Uterus (tissue), 3 donors: ENCODE measurements at regions not wholly inside any gene's neighbourhood (a gene's known extent, or its start where the extent isn't known, plus 50 kb on each side); places are given as distances from the start of the nearest gene placed in this dataset.

Source experiments
- DNase-seq, 2 donors: peaks; one replicate each; pipeline ENCODE4 v3.0.0-alpha.2; 2019 to 2020
- H3K27ac ChIP-seq, 2 donors: fragments of 200-600 bp; sonication (generic); 1 replicate in 1 of 2; 2 replicates in 1 of 2; pipeline ENCODE4 v1.5.1; 2016 to 2018
- H3K27me3 ChIP-seq, 2 donors: fragments of 200-600 bp; sonication (generic); one replicate each; pipeline ENCODE4 v1.5.1; 2018 to 2019; ENCODE audit warnings: control low read depth in 1 of 2
- H3K36me3 ChIP-seq, 2 donors: fragments of 200-600 bp; sonication (generic); one replicate each; pipeline ENCODE4 v1.5.1; 2019; ENCODE audit warnings: control low read depth in 1 of 2
- H3K4me1 ChIP-seq, 2 donors: fragments of 200-600 bp; sonication (generic); one replicate each; pipeline ENCODE4 v1.5.1; 2018 to 2019; ENCODE audit warnings: control low read depth in 1 of 2
- H3K4me3 ChIP-seq, 2 donors: fragments of 200-600 bp; sonication (generic); 1 replicate in 1 of 2; 2 replicates in 1 of 2; pipeline ENCODE4 v1.5.1; 2018 to 2019; ENCODE audit warnings: mild to moderate bottlenecking in 1 of 2
- H3K9me3 ChIP-seq, 2 donors: fragments of 200-600 bp; sonication (generic); one replicate each; pipeline ENCODE4 v1.5.1; 2019; ENCODE audit warnings: control low read depth in 1 of 2
- POLR2A ChIP-seq, 2 donors: fragments of 450-650 bp; IDR thresholded peaks; one replicate each; pipeline ENCODE4 v1.6.1; 2016; ENCODE audit warnings: antibody characterized with exemption in 2 of 2, mild to moderate bottlenecking in 1 of 2, moderate library complexity in 1 of 2
- intact Hi-C: fragments of 100-400 bp; cut with DNase I; formaldehyde crosslinking; loops from one replicate; pipeline ENCODE4 v1.15.1; 2023; ENCODE audit warnings: low total_unique reads
- TF ChIP-seq, protein P1 (sequence below), 4 experiments: fragments of 200-600 bp in 2 of 4; fragments of 450-650 bp in 2 of 4; sonication (generic) in 2 of 4; IDR thresholded peaks; one replicate each; pipeline ENCODE4 v1.5.1; 2016 to 2019; ENCODE audit warnings: antibody characterized with exemption in 4 of 4, mild to moderate bottlenecking in 2 of 4, moderate library complexity in 1 of 4
- donor health status: DM: yes; HTN: yes; CAD: no.

- no peak for TF ChIP-seq POLR2A (IDR thresholded peaks at IDR 0.05)
- TF ChIP-seq, protein P1, sequence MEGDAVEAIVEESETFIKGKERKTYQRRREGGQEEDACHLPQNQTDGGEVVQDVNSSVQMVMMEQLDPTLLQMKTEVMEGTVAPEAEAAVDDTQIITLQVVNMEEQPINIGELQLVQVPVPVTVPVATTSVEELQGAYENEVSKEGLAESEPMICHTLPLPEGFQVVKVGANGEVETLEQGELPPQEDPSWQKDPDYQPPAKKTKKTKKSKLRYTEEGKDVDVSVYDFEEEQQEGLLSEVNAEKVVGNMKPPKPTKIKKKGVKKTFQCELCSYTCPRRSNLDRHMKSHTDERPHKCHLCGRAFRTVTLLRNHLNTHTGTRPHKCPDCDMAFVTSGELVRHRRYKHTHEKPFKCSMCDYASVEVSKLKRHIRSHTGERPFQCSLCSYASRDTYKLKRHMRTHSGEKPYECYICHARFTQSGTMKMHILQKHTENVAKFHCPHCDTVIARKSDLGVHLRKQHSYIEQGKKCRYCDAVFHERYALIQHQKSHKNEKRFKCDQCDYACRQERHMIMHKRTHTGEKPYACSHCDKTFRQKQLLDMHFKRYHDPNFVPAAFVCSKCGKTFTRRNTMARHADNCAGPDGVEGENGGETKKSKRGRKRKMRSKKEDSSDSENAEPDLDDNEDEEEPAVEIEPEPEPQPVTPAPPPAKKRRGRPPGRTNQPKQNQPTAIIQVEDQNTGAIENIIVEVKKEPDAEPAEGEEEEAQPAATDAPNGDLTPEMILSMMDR (IDR thresholded peaks at IDR 0.05), result no peak
- intact Hi-C loops, result no loop called here
- no peak for DNase-seq
Measured at GRCh38 chr10:23899166-23899565, 309.8 kb upstream of the KIAA1217 start.

DNA sequence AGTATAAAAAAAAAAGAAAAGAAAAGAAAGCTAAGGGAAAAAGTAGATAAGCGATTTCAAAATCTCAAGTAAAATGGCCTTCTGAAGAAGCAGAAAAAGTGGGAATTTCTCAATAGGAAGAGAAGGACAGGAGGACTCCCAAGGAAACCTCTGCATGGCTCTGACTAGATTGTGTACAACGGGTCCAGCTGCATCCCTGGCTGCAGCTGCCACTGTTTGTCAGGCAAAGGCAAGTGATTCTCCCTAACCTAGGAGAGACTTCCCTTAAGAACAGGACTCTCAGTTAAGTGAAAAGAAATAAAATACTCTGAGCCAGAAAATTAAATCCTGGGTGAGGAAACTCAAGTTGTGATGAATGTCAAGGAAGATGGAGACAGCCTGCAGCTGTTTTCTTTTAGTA is 298.6 kb upstream of the KIAA1217 start:
- intact Hi-C loops, result no loop called here
- no peak for DNase-seq
- Histone ChIP-seq H3K27ac (no peak overlapping the region), H3K27me3 (no peaks in the 10 kb centered on the region), H3K4me1 (no peaks in the 10 kb centered on the region), H3K36me3 (no peaks in the 10 kb centered on the region), H3K4me3 (no peak overlapping the region), H3K9me3 (no peaks in the 10 kb centered on the region)
- TF ChIP-seq, protein P1 (IDR thresholded peaks at IDR 0.05), result no peak
- no peak for TF ChIP-seq POLR2A (IDR thresholded peaks at IDR 0.05)

More at GRCh38 chr10:23899166-23899565, 309.8 kb upstream of the KIAA1217 start:
- Histone ChIP-seq H3K27me3 (no peaks in the 10 kb centered on the region), H3K27ac (no peak overlapping the region), H3K36me3 (no peaks in the 10 kb centered on the region), H3K4me1 (no peaks in the 10 kb centered on the region), H3K9me3 (no peaks in the 10 kb centered on the region), H3K4me3 (no peak overlapping the region)

- Histone ChIP-seq H3K27me3 (no peaks in the 10 kb centered on the region), H3K4me1 (no peaks in the 10 kb centered on the region), H3K27ac (no peak overlapping the region), H3K36me3 (no peaks in the 10 kb centered on the region), H3K4me3 (no peak overlapping the region), H3K9me3 (no peaks in the 10 kb centered on the region)
- intact Hi-C loops, result no loop called here
- TF ChIP-seq POLR2A (IDR thresholded peaks at IDR 0.05), result no peak
- TF ChIP-seq, protein P1 (IDR thresholded peaks at IDR 0.05), result no peak
- DNase-seq, result no peak
Measured at GRCh38 chr10:23912884-23913404, 296.0 kb upstream of the KIAA1217 start.

- Histone ChIP-seq H3K4me1 (no peaks in the 10 kb centered on the region), H3K4me3 (no peak overlapping the region), H3K36me3 (no peaks in the 10 kb centered on the region), H3K27ac (no peak overlapping the region), H3K27me3 (no peaks in the 10 kb centered on the region), H3K9me3 (no peaks in the 10 kb centered on the region)
- no peak for TF ChIP-seq POLR2A (IDR thresholded peaks at IDR 0.05)
- TF ChIP-seq, protein P1 (IDR thresholded peaks at IDR 0.05), result no peak
- intact Hi-C loops, result no loop called here
- DNase-seq, result no peak
Measured at GRCh38 chr10:23914641-23915040, 294.3 kb upstream of the KIAA1217 start.

DNA sequence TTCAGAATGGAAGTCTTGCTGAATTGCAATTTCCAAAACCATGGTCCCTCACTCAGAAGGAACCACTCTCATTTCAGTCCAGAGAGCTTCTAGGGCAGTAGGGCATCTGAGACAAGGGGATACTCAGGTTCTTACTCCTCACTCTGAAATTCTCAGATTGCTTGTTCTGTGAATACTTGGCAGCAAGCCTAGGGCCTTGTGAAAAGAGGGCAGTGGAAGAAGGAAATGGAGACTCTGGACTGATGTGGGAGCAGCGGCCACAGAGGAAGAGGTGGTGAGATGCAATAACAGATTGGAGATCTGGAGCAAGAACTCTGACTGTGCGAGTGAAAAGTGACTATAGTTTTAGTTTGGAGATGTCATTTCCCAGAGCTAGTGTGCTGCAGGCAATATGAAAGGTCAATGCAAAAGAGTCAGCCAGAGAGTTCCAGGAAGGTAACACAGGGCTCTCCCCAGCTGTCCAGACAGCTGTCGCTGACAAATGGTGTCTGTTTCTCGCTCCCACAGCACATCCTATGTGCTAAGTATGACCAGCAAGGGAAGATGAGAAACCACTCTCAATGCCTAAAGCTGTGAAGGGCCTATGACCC is 291.6 kb upstream of the KIAA1217 start:
- DNase-seq, result no peak
- Histone ChIP-seq H3K27me3 (no peaks in the 10 kb centered on the region), H3K9me3 (no peaks in the 10 kb centered on the region), H3K4me3 (no peak overlapping the region), H3K27ac (no peak overlapping the region), H3K36me3 (no peaks in the 10 kb centered on the region), H3K4me1 (no peaks in the 10 kb centered on the region)
- TF ChIP-seq, protein P1 (IDR thresholded peaks at IDR 0.05), result no peak
- no peak for TF ChIP-seq POLR2A (IDR thresholded peaks at IDR 0.05)
- intact Hi-C loops, result no loop called here
